ENCODE measurements at regions not wholly inside any gene's neighbourhood (a gene's known extent, or its start where the extent isn't known, plus 50 kb on each side); places are given as distances from the start of the nearest gene placed in this dataset.

- Histone ChIP-seq H3K56ac (ENCODE audit: insufficient read length, low read depth, low read length) (no peak overlapping the region), H3K23ac (ENCODE audit: insufficient read length, low read depth, low read length) (no peak overlapping the region), H3K9me3 (ENCODE audit: control insufficient read depth, low read depth, low read length) (no peaks in the 10 kb centered on the region), H2BK120ac (ENCODE audit: low read depth, low read length, poor library complexity, severe bottlenecking) (no peak overlapping the region), H3K27ac (ENCODE audit: insufficient read length, low read depth, low read length) (no peak overlapping the region), H3K4me2 (ENCODE audit: insufficient read depth, insufficient read length, low read length) (no peak overlapping the region), H3K79me2 (ENCODE audit: insufficient read depth, low read length) (no peaks in the 10 kb centered on the region), H3K4ac (ENCODE audit: low read depth, low read length) (no peak overlapping the region), H3T11ph (ENCODE audit: low read length) (no peak overlapping the region), H2AFZ (ENCODE audit: low read length) (no peak overlapping the region), H2AK5ac (ENCODE audit: insufficient read length, low read length) (no peak overlapping the region), H4K91ac (ENCODE audit: insufficient read length, low read depth, low read length) (no peak overlapping the region), H3K4me1 (ENCODE audit: insufficient read depth, low read length) (no peaks in the 10 kb centered on the region), H2BK5ac (ENCODE audit: insufficient read length, low read length) (no peak overlapping the region), H2BK20ac (ENCODE audit: low read depth, low read length, poor library complexity, severe bottlenecking) (no peak overlapping the region), H2BK15ac (ENCODE audit: low read depth, low read length) (no peak overlapping the region), H3K14ac (ENCODE audit: insufficient read depth, low read length) (no peak overlapping the region), H3K79me1 (ENCODE audit: insufficient read depth, low read depth, low read length, poor library complexity, severe bottlenecking) (no peaks in the 10 kb centered on the region), H3K9ac (ENCODE audit: extremely low read depth, insufficient read length, low read length) (no peak overlapping the region), H4K5ac (ENCODE audit: insufficient read length, low read depth, low read length) (no peak overlapping the region), H3K27me3 (ENCODE audit: insufficient read depth, low read length) (no peaks in the 10 kb centered on the region), H2BK12ac (ENCODE audit: insufficient read length, low read depth, low read length) (no peak overlapping the region), H3K18ac (ENCODE audit: insufficient read length, low read depth, low read length) (no peak overlapping the region), H4K8ac (replicated peaks; ENCODE audit: insufficient read length, low read depth, low read length) (no peak overlapping the region), H3K23me2 (ENCODE audit: insufficient read length, low read depth, low read length, poor library complexity, severe bottlenecking) (no peaks in the 10 kb centered on the region), H4K20me1 (ENCODE audit: control insufficient read depth, insufficient read depth, insufficient read length) (no peaks in the 10 kb centered on the region)
- Mint-ChIP-seq H3K4me1 (peaks cover 14 to 23% of the 10 kb centered on the region in 2 experiments), H3K9me3 (no peaks in the 10 kb centered on the region; a peak in 1 of 5 replicates), H3K27me3 (ENCODE audit: low read depth) (no peaks in the 10 kb centered on the region), H3K27ac (no peak overlapping the region), H3K4me3 (no peak overlapping the region), H3K36me3 (ENCODE audit: insufficient read depth in 1 of 3, low read depth in 3 of 3) (no peaks in the 10 kb centered on the region)
- whole genome bisulfite sequencing (ENCODE audit: extremely low coverage, insufficient read length, low lambda C conversion rate) = no CpG with 5 or more reads among the region's 1 CpG
- no peak for DNase-seq
- TF ChIP-seq CTCF (conservative IDR thresholded peaks at IDR 0.05) = no peak
These were observed 162.9 kb upstream of the SYT10 start for GRCh38 chr12:33602515-33602914.

Data from H9 (cell line).